ENCODE measurements at regions not wholly inside any gene's neighbourhood (a gene's known extent, or its start where the extent isn't known, plus 50 kb on each side); places are given as distances from the start of the nearest gene placed in this dataset.
"Not testable (repeated sequence)": the region's sequence is repeated elsewhere in the genome, so short reads cannot be mapped to it uniquely, and the experiment has no call there.

GRCh38 chr20:23151008-23151703 is 65.0 kb upstream of the CD93 start:
- DNase-seq (ENCODE audit: low read depth), result no peak

- no peak for DNase-seq (ENCODE audit: low read depth)
Observed at GRCh38 chr20:23150304-23151007, 64.3 kb upstream of the CD93 start.

GRCh38 chr20:23149623-23150279 is 63.6 kb upstream of the CD93 start:
- no peak for DNase-seq (ENCODE audit: low read depth)

- DNase-seq (ENCODE audit: low read depth), result no peak
Observed at GRCh38 chr20:23148731-23149570, 62.8 kb upstream of the CD93 start.

- DNase-seq (ENCODE audit: low read depth), result peak; percentile 86
Observed at GRCh38 chr20:23147964-23148730, 62.0 kb upstream of the CD93 start.

GRCh38 chr20:23147647-23147963 is 61.5 kb upstream of the CD93 start:
- DNase-seq (ENCODE audit: low read depth), result no peak

- DNase-seq (ENCODE audit: low read depth), result no peak
Observed at GRCh38 chr20:23146857-23147637, 60.9 kb upstream of the CD93 start.

GRCh38 chr20:23146181-23146580 is 60.1 kb upstream of the CD93 start:
- DNase-seq (ENCODE audit: low read depth), result no peak

- peak; percentile 74 for DNase-seq (ENCODE audit: low read depth)
Observed at GRCh38 chr20:23145281-23145700, 59.2 kb upstream of the CD93 start.

- DNase-seq (ENCODE audit: low read depth), result no peak
Observed at GRCh38 chr20:23144856-23145255, 58.7 kb upstream of the CD93 start.

GRCh38 chr20:23143986-23144690 is 58.0 kb upstream of the CD93 start:
- DNase-seq (ENCODE audit: low read depth), result no peak

- peak; percentile 91 for DNase-seq (ENCODE audit: low read depth)
Observed at GRCh38 chr20:23143098-23143497, 57.0 kb upstream of the CD93 start.

- no peak for DNase-seq (ENCODE audit: low read depth)
Observed at GRCh38 chr20:23142162-23143050, 56.3 kb upstream of the CD93 start.

GRCh38 chr20:23141450-23142161 is 55.5 kb upstream of the CD93 start:
- no peak for DNase-seq (ENCODE audit: low read depth)

- DNase-seq (ENCODE audit: low read depth), result no peak
Observed at GRCh38 chr20:23140991-23141390, 54.9 kb upstream of the CD93 start.

GRCh38 chr20:23139984-23140383 is 53.9 kb upstream of the CD93 start:
- DNase-seq (ENCODE audit: low read depth), result not testable (repeated sequence)

GRCh38 chr20:23139524-23139923 is 53.4 kb upstream of the CD93 start:
- no peak for DNase-seq (ENCODE audit: low read depth)

- no peak for DNase-seq (ENCODE audit: low read depth)
Observed at GRCh38 chr20:23138682-23139081, 52.6 kb upstream of the CD93 start.

GRCh38 chr20:23138226-23138625 is 52.1 kb upstream of the CD93 start:
- no peak for DNase-seq (ENCODE audit: low read depth)
